ENCODE measurements at regions not wholly inside any gene's neighbourhood (a gene's known extent, or its start where the extent isn't known, plus 50 kb on each side); places are given as distances from the start of the nearest gene placed in this dataset.
"Not testable (repeated sequence)": the region's sequence is repeated elsewhere in the genome, so short reads cannot be mapped to it uniquely, and the experiment has no call there.

- Mint-ChIP-seq H3K27me3 (ENCODE audit: low read depth) (no peaks in the 10 kb centered on the region), H3K36me3 (ENCODE audit: insufficient read depth in 2 of 2) (no peaks in the 10 kb centered on the region), H3K27ac (no peak overlapping the region), H3K9me3 (peaks cover 1 to 4% of the 10 kb centered on the region in 2 donors), H3K4me1 (ENCODE audit: low read depth) (no peaks in the 10 kb centered on the region), H3K4me3 (no peak overlapping the region)
- DNase-seq (no peak), ATAC-seq (replicated peaks in 1 of 2) (no peak)
Observed at GRCh38 chr5:103772248-103772647, 209.7 kb upstream of the NUDT12 start.

- no peak for DNase-seq
Observed at GRCh38 chr5:103764403-103764802, 201.8 kb upstream of the NUDT12 start.

GRCh38 chr5:103758996-103759395, 196.4 kb upstream of the NUDT12 start:
- H3K9me3 Mint-ChIP-seq = peaks cover 0 to 1% of the 10 kb centered on the region in 2 donors
- DNase-seq (no peak), ATAC-seq (replicated peaks in 1 of 2) (no peak)
- H3K27me3 Mint-ChIP-seq (ENCODE audit: low read depth) = no peaks in the 10 kb centered on the region
- no peaks in the 10 kb centered on the region for H3K36me3 Mint-ChIP-seq (ENCODE audit: insufficient read depth in 2 of 2)
- no peak overlapping the region for H3K27ac Mint-ChIP-seq
- no peaks in the 10 kb centered on the region for H3K4me1 Mint-ChIP-seq (ENCODE audit: low read depth)
- no peak overlapping the region for H3K4me3 Mint-ChIP-seq

More at GRCh38 chr5:103764403-103764802, 201.8 kb upstream of the NUDT12 start:
- Mint-ChIP-seq H3K4me3 (no peak overlapping the region), H3K9me3 (peaks cover 1 to 2% of the 10 kb centered on the region in 2 donors), H3K4me1 (ENCODE audit: low read depth) (no peaks in the 10 kb centered on the region), H3K36me3 (ENCODE audit: insufficient read depth in 2 of 2) (no peaks in the 10 kb centered on the region), H3K27me3 (ENCODE audit: low read depth) (no peaks in the 10 kb centered on the region), H3K27ac (no peak overlapping the region)
- ATAC-seq (replicated peaks in 1 of 2) = no peak

DNA sequence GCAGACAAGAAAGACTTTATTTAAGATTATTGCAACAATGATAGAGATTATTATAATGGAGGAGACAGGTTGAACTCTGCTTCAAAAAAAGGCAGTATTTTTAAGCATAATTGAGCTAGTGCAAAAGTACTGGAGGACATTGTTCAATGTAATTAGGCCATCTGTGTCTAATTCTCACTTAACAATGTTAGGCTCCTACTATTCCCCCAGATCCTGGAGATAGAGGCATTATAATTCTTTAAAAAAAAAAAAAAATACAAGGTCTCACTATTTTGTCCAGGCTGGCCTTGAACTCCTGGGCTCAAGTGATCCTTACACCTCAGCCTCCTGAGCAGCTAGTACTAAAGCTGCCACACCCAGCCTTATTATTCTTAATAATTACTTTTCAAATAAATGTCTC, 193.4 kb upstream of the NUDT12 start:
- H3K9me3 Mint-ChIP-seq = peaks cover 0 to 3% of the 10 kb centered on the region in 2 donors
- H3K36me3 Mint-ChIP-seq (ENCODE audit: insufficient read depth in 2 of 2) = no peaks in the 10 kb centered on the region
- no peaks in the 10 kb centered on the region for H3K4me1 Mint-ChIP-seq (ENCODE audit: low read depth)
- DNase-seq (no peak), ATAC-seq (replicated peaks in 1 of 2) (no peak)
- no peak overlapping the region for H3K4me3 Mint-ChIP-seq
- H3K27ac Mint-ChIP-seq = no peak overlapping the region
- H3K27me3 Mint-ChIP-seq (ENCODE audit: low read depth) = no peaks in the 10 kb centered on the region

GRCh38 chr5:103745353-103746065, 182.9 kb upstream of the NUDT12 start:
- H3K4me1 Mint-ChIP-seq (ENCODE audit: low read depth) = no peaks in the 10 kb centered on the region
- peaks cover 0 to 3% of the 10 kb centered on the region in 2 donors for H3K9me3 Mint-ChIP-seq
- ATAC-seq (replicated peaks in 1 of 2) = no peak
- no peak for DNase-seq
- H3K27me3 Mint-ChIP-seq (ENCODE audit: low read depth) = no peaks in the 10 kb centered on the region
- H3K36me3 Mint-ChIP-seq (ENCODE audit: insufficient read depth in 2 of 2) = no peaks in the 10 kb centered on the region
- no peak overlapping the region for H3K4me3 Mint-ChIP-seq
- no peak overlapping the region for H3K27ac Mint-ChIP-seq

GRCh38 chr5:103744159-103744558, 181.6 kb upstream of the NUDT12 start:
- H3K4me3 Mint-ChIP-seq = no peak overlapping the region
- DNase-seq (no peak), ATAC-seq (replicated peaks in 1 of 2) (no peak)
- H3K4me1 Mint-ChIP-seq (ENCODE audit: low read depth) = no peaks in the 10 kb centered on the region
- no peaks in the 10 kb centered on the region for H3K36me3 Mint-ChIP-seq (ENCODE audit: insufficient read depth in 2 of 2)
- no peak overlapping the region for H3K27ac Mint-ChIP-seq
- peaks cover 0 to 3% of the 10 kb centered on the region in 2 donors for H3K9me3 Mint-ChIP-seq
- no peaks in the 10 kb centered on the region for H3K27me3 Mint-ChIP-seq (ENCODE audit: low read depth)

GRCh38 chr5:103743421-103743820, 180.8 kb upstream of the NUDT12 start:
- H3K27me3 Mint-ChIP-seq (ENCODE audit: low read depth) = no peaks in the 10 kb centered on the region
- no peaks in the 10 kb centered on the region for H3K36me3 Mint-ChIP-seq (ENCODE audit: insufficient read depth in 2 of 2)
- H3K27ac Mint-ChIP-seq = no peak overlapping the region
- no peaks in the 10 kb centered on the region for H3K4me1 Mint-ChIP-seq (ENCODE audit: low read depth)
- H3K9me3 Mint-ChIP-seq = peaks cover 0 to 3% of the 10 kb centered on the region in 2 donors
- no peak overlapping the region for H3K4me3 Mint-ChIP-seq
- DNase-seq = no peak
- no peak for ATAC-seq (replicated peaks in 1 of 2)

- ATAC-seq (replicated peaks in 1 of 2) (no peak), DNase-seq (no peak)
- H3K27me3 Mint-ChIP-seq (ENCODE audit: low read depth) = no peaks in the 10 kb centered on the region
- no peak overlapping the region for H3K4me3 Mint-ChIP-seq
- no peaks in the 10 kb centered on the region for H3K36me3 Mint-ChIP-seq (ENCODE audit: insufficient read depth in 2 of 2)
- peaks cover 0 to 3% of the 10 kb centered on the region in 2 donors for H3K9me3 Mint-ChIP-seq
- no peaks in the 10 kb centered on the region for H3K4me1 Mint-ChIP-seq (ENCODE audit: low read depth)
- H3K27ac Mint-ChIP-seq = no peak overlapping the region
Observed at GRCh38 chr5:103741984-103742383, 179.4 kb upstream of the NUDT12 start.

GRCh38 chr5:103736343-103736742, 173.8 kb upstream of the NUDT12 start:
- H3K4me3 Mint-ChIP-seq; H3K27me3 Mint-ChIP-seq (ENCODE audit: low read depth); H3K9me3 Mint-ChIP-seq; H3K36me3 Mint-ChIP-seq (ENCODE audit: insufficient read depth in 2 of 2); DNase-seq; H3K27ac Mint-ChIP-seq; H3K4me1 Mint-ChIP-seq (ENCODE audit: low read depth); ATAC-seq (replicated peaks in 1 of 2): not testable (repeated sequence)

- Mint-ChIP-seq H3K36me3 (ENCODE audit: insufficient read depth in 2 of 2) (no peaks in the 10 kb centered on the region), H3K4me3 (no peak overlapping the region), H3K4me1 (ENCODE audit: low read depth) (no peaks in the 10 kb centered on the region), H3K9me3 (peaks cover 4 to 22% of the 10 kb centered on the region in 2 donors), H3K27me3 (ENCODE audit: low read depth) (no peaks in the 10 kb centered on the region), H3K27ac (no peak overlapping the region)
- DNase-seq (no peak), ATAC-seq (replicated peaks in 1 of 2) (no peak)
Observed at GRCh38 chr5:103724271-103724670, 161.7 kb upstream of the NUDT12 start.

DNA sequence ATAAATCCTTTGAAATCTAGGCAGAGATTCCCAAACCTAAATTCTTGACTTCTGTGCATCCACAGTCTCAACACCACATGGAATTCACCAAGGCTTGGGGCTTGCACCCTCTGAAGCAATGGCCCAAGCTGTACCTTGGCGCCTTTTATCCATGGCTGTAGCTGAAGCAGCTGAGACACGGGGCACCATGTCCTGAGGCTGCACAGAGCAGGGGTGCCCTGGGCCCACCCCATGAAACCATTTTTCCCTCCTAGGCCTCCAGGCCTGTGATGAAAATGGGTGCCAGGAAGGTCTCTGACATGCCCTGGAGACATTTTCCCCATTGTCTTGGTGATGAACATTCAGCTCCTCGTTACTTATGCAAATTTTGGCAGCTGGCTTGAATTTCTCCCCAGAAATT, 158.6 kb upstream of the NUDT12 start:
- H3K4me1 Mint-ChIP-seq (ENCODE audit: low read depth) = no peaks in the 10 kb centered on the region
- no peak overlapping the region for H3K4me3 Mint-ChIP-seq
- no peaks in the 10 kb centered on the region for H3K27me3 Mint-ChIP-seq (ENCODE audit: low read depth)
- peaks cover 3 to 21% of the 10 kb centered on the region in 2 donors for H3K9me3 Mint-ChIP-seq
- H3K36me3 Mint-ChIP-seq (ENCODE audit: insufficient read depth in 2 of 2) = no peaks in the 10 kb centered on the region
- H3K27ac Mint-ChIP-seq = no peak overlapping the region
- DNase-seq = no peak
- ATAC-seq (replicated peaks in 1 of 2) = no peak

GRCh38 chr5:103718108-103718507, 155.5 kb upstream of the NUDT12 start:
- ATAC-seq (replicated peaks in 1 of 2) (no peak), DNase-seq (no peak)
- Mint-ChIP-seq H3K9me3 (peaks cover 3 to 19% of the 10 kb centered on the region in 2 donors), H3K4me3 (no peak overlapping the region), H3K36me3 (ENCODE audit: insufficient read depth in 2 of 2) (no peaks in the 10 kb centered on the region), H3K27ac (no peak overlapping the region), H3K4me1 (ENCODE audit: low read depth) (no peaks in the 10 kb centered on the region), H3K27me3 (ENCODE audit: low read depth) (no peaks in the 10 kb centered on the region)

GRCh38 chr5:103708601-103709000, 146.0 kb upstream of the NUDT12 start:
- Mint-ChIP-seq H3K36me3 (ENCODE audit: insufficient read depth in 2 of 2) (no peaks in the 10 kb centered on the region), H3K27ac (no peak overlapping the region), H3K4me1 (ENCODE audit: low read depth) (no peaks in the 10 kb centered on the region), H3K4me3 (no peak overlapping the region), H3K9me3 (peaks cover 0 to 2% of the 10 kb centered on the region in 2 donors), H3K27me3 (ENCODE audit: low read depth) (no peaks in the 10 kb centered on the region)
- no peak for DNase-seq
- no peak for ATAC-seq (replicated peaks in 1 of 2)

Data from activated T-cell treated with anti-CD3 and anti-CD28 coated beads, Interleukin-2, amount 50 U/mL, for 72 hours (primary cell).